GM12891 (cell line): ENCODE measurements at regions not wholly inside any gene's neighbourhood (a gene's known extent, or its start where the extent isn't known, plus 50 kb on each side); places are given as distances from the start of the nearest gene placed in this dataset.

ENCODE experiments used
- PAX5 ChIP-seq: IDR thresholded peaks from 2 replicates; pipeline ENCODE4 v1.6.1; 2011; ENCODE audit warnings: low read length, moderate library complexity, mild to moderate bottlenecking; ENCODE audit not compliant: insufficient read depth, severe bottlenecking
- POLR2A ChIP-seq: IDR thresholded peaks from 2 replicates; pipeline ENCODE4 v1.6.1; 2011; ENCODE audit warnings: low read depth, low read length, control low read depth
- POLR2AphosphoS5 ChIP-seq: IDR thresholded peaks from 2 replicates; pipeline ENCODE4 v1.6.1; 2011; ENCODE audit warnings: low read depth, low read length, control low read depth
- TAF1 ChIP-seq: IDR thresholded peaks from 2 replicates; pipeline ENCODE4 v1.6.1; 2011; ENCODE audit warnings: low read depth, low read length, control low read depth

DNA sequence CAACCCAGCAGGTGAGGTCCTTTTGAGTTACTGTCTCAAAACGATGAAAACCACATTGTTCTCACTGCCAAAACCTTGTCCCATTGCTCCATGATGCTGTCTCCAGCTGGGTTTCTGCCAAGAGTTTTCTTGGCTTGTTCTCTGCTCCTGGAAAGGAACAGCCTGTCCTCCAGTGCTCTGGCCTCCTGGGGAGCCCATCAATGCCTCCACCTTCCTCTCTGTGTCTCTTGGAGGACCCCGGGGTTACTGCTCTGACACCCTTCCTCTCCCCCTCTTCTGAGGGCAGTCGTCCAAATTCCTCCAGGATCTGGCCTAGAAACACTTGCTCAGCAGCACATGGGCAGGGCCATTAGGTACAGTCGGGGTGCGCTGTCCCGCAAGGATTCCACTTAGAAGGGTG, 63.9 kb upstream of the RGMA start:
- TF ChIP-seq POLR2A, result no peak
- no peak for TF ChIP-seq TAF1
- TF ChIP-seq PAX5, result no peak
- TF ChIP-seq POLR2AphosphoS5, result no peak
